HCT116 (cell line): ENCODE measurements at regions not wholly inside any gene's neighbourhood (a gene's known extent, or its start where the extent isn't known, plus 50 kb on each side); places are given as distances from the start of the nearest gene placed in this dataset.

Experiments
- ATAC-seq: fragments of 200-7000 bp; cut with Tn5 transposase; 2 replicates; pipeline ENCODE4 v1.9.1; 2020; ENCODE audit warnings: mild to moderate bottlenecking, moderate library complexity
- BruUV-seq: library from RNA; stranded (reverse); fragments of 400-500 nt; replicated peaks from 2 replicates; lab custom pipeline; 2021; lab: Mats Ljungman, UMichigan
- CTCF ChIA-PET: fragments of 300-600 bp; sonication (Branson Sonifier 250); formaldehyde crosslinking; loops from one replicate; lab custom pipeline; 2021; ENCODE audit warnings: antibody characterized with exemption; lab: Charles Lee
- POLR2A ChIA-PET: fragments of 300-600, 350-600 bp; sonication (Branson Sonifier 250); formaldehyde crosslinking; loops from one replicate; lab custom pipeline; 2021; ENCODE audit warnings: antibody characterized with exemption; lab: Charles Lee
- RAD21 ChIA-PET, 2 experiments: fragments of 300-600 bp; sonication (Branson Sonifier 250); formaldehyde crosslinking; loops; one replicate each; lab custom pipeline; 2023; ENCODE audit warnings: low total read pairs in 2 of 2; ENCODE audit not compliant: uncharacterized antibody in 2 of 2, unreplicated experiment in 2 of 2, low non-redundant PET in 1 of 2; lab: Charles Lee
- DNase-seq: peaks from one replicate; pipeline ENCODE4 v3.0.0-alpha.2; 2010; ENCODE audit warnings: low read depth, low spot score
- H2AFZ ChIP-seq: fragments of 200-600 bp; shearing (Covaris generic), sonication (generic); 2 replicates; pipeline ENCODE4 v1.6.1; 2017; ENCODE audit warnings: low read depth, mixed run types, mixed read lengths, antibody characterized with exemption, low read length; ENCODE audit not compliant: poor library complexity, severe bottlenecking
- H3K27ac ChIP-seq: 2 replicates; pipeline ENCODE4 v1.5.1; 2012; ENCODE audit warnings: low read depth, low read length
- H3K27me3 ChIP-seq: fragments of 200-600 bp; sonication (generic); 2 replicates; pipeline ENCODE4 v1.6.1; 2016; ENCODE audit warnings: mixed run types, low read length, mixed read lengths; ENCODE audit not compliant: insufficient read depth
- H3K36me3 ChIP-seq, 2 experiments: fragments of 200-500 bp in 1 of 2; fragments of 200-600 bp in 1 of 2; sonication (Bioruptor generic) in 1 of 2; sonication (generic) in 1 of 2; 2 replicates each; pipeline versions ENCODE4 v1.5.1 to v1.6.1; 2014 to 2016; ENCODE audit warnings: low read length in 2 of 2, inconsistent platforms in 1 of 2, mixed read lengths in 1 of 2, mixed run types in 1 of 2; ENCODE audit not compliant: insufficient read depth in 2 of 2, control insufficient read depth in 1 of 2
- H3K4me1 ChIP-seq, 2 experiments: fragments of 200-600 bp in 1 of 2; sonication (generic) in 1 of 2; 2 replicates each; pipeline versions ENCODE4 v1.5.1 to v1.6.1; 2012 to 2017; ENCODE audit warnings: low read length in 2 of 2, inconsistent platforms in 1 of 2, mild to moderate bottlenecking in 1 of 2, mixed read lengths in 1 of 2, mixed run types in 1 of 2, moderate library complexity in 1 of 2; ENCODE audit not compliant: insufficient read depth in 2 of 2, control insufficient read depth in 1 of 2
- H3K4me2 ChIP-seq: fragments of 200-600 bp; sonication (generic); 2 replicates; pipeline ENCODE4 v1.6.1; 2017; ENCODE audit warnings: mixed run types, low read length, mixed read lengths
- H3K4me3 ChIP-seq, 2 experiments: fragments of 200-600 bp in 1 of 2; sonication (generic) in 1 of 2; replicated peaks in 1 of 2; 2 replicates each; pipeline ENCODE4 v1.5.1; 2011 to 2016; ENCODE audit warnings: low read length in 2 of 2, control low read depth in 1 of 2, low read depth in 1 of 2, mild to moderate bottlenecking in 1 of 2, mixed read lengths in 1 of 2, mixed run types in 1 of 2
- H3K79me2 ChIP-seq: fragments of 200-600 bp; sonication (generic); 2 replicates; pipeline ENCODE4 v1.6.1; 2017; ENCODE audit warnings: mild to moderate bottlenecking, mixed run types, low read length, moderate library complexity, mixed read lengths; ENCODE audit not compliant: insufficient read depth
- H3K9ac ChIP-seq: fragments of 200-600 bp; sonication (generic); 2 replicates; pipeline ENCODE4 v1.6.1; 2016; ENCODE audit warnings: low read length, mixed read lengths
- H3K9me2 ChIP-seq: fragments of 200-600 bp; sonication (generic), shearing (Covaris generic); 2 replicates; pipeline ENCODE4 v1.6.1; 2017; ENCODE audit warnings: mixed run types, mild to moderate bottlenecking, moderate library complexity; ENCODE audit not compliant: insufficient read depth
- H3K9me3 ChIP-seq, 2 experiments: fragments of 200-500 bp in 1 of 2; fragments of 200-600 bp in 1 of 2; sonication (Bioruptor generic) in 1 of 2; sonication (generic) in 1 of 2; 2 replicates each; pipeline ENCODE4 v1.6.1; 2014 to 2017; ENCODE audit warnings: low read length in 2 of 2, mixed read lengths in 2 of 2, inconsistent platforms in 1 of 2, low read depth in 1 of 2, mild to moderate bottlenecking in 1 of 2, mixed run types in 1 of 2, moderate library complexity in 1 of 2; ENCODE audit not compliant: control insufficient read depth in 1 of 2, insufficient read depth in 1 of 2
- H4K20me1 ChIP-seq: fragments of 200-600 bp; sonication (generic), shearing (Covaris generic); 2 replicates; pipeline ENCODE4 v1.6.1; 2017; ENCODE audit warnings: mixed run types, mild to moderate bottlenecking, moderate library complexity; ENCODE audit not compliant: insufficient read depth
- ATF3 ChIP-seq: IDR thresholded peaks from 2 replicates; pipeline ENCODE4 v1.6.1; 2012
- CBX3 ChIP-seq: IDR thresholded peaks from 2 replicates; pipeline ENCODE4 v1.6.1; 2012; ENCODE audit warnings: low read depth
- CEBPB ChIP-seq: IDR thresholded peaks from 2 replicates; pipeline ENCODE4 v1.6.1; 2012; ENCODE audit warnings: low read depth
- CTCF ChIP-seq, 3 experiments: fragments of 200-600 bp in 1 of 3; sonication (generic) in 1 of 3; IDR thresholded peaks in 2 of 3; conservative IDR thresholded peaks in 1 of 3; 2 replicates each; pipeline ENCODE4 v1.5.1; 2012 to 2017; ENCODE audit warnings: low read depth in 2 of 3, low read length in 2 of 3, antibody characterized with exemption in 1 of 3, borderline replicate concordance in 1 of 3, control low read depth in 1 of 3, mild to moderate bottlenecking in 1 of 3, mixed read lengths in 1 of 3, mixed run types in 1 of 3, moderate library complexity in 1 of 3; ENCODE audit not compliant: insufficient read depth in 1 of 3
- EGR1 ChIP-seq: IDR thresholded peaks from 2 replicates; pipeline ENCODE4 v1.6.1; 2012; ENCODE audit warnings: low read depth
- ELF1 ChIP-seq: IDR thresholded peaks from 2 replicates; pipeline ENCODE4 v1.6.1; 2012; ENCODE audit warnings: low read depth, borderline replicate concordance
- EZH2 ChIP-seq: fragments of 200-600 bp; sonication (generic); IDR thresholded peaks from 2 replicates; pipeline ENCODE4 v1.6.1; 2017; ENCODE audit warnings: antibody characterized with exemption, mixed run types
- EZH2phosphoT487 ChIP-seq: fragments of 200-600 bp; IDR thresholded peaks from 2 replicates; pipeline ENCODE4 v1.6.1; 2018; ENCODE audit warnings: antibody characterized with exemption, borderline replicate concordance
- FOSL1 ChIP-seq: IDR thresholded peaks from 2 replicates; pipeline ENCODE4 v1.6.1; 2012; ENCODE audit warnings: low read depth
- JUND ChIP-seq: IDR thresholded peaks from 2 replicates; pipeline ENCODE4 v1.6.1; 2012
- MAX ChIP-seq: IDR thresholded peaks from 2 replicates; pipeline ENCODE4 v1.6.1; 2012
- POLR2A ChIP-seq: IDR thresholded peaks from 2 replicates; pipeline ENCODE4 v1.7.0; 2011; ENCODE audit warnings: borderline replicate concordance; ENCODE audit not compliant: insufficient read depth, insufficient read length; ENCODE audit errors: extremely low read depth
- POLR2AphosphoS5 ChIP-seq: IDR thresholded peaks from 2 replicates; pipeline ENCODE4 v1.6.1; 2011; ENCODE audit warnings: mild to moderate bottlenecking, low read depth, low read length, moderate library complexity
- RAD21 ChIP-seq: IDR thresholded peaks from 2 replicates; pipeline ENCODE4 v1.6.1; 2012; ENCODE audit warnings: low read depth, mild to moderate bottlenecking
- SIN3A ChIP-seq: IDR thresholded peaks from 2 replicates; pipeline ENCODE4 v1.6.1; 2012; ENCODE audit warnings: low read depth
- SRF ChIP-seq: IDR thresholded peaks from 2 replicates; pipeline ENCODE4 v1.6.1; 2012; ENCODE audit warnings: low read depth
- TCF7L2 ChIP-seq: IDR thresholded peaks from 2 replicates; pipeline ENCODE4 v1.7.0; 2011; ENCODE audit warnings: borderline replicate concordance, inconsistent platforms; ENCODE audit not compliant: insufficient read depth, insufficient read length; ENCODE audit errors: extremely low read depth
- YY1 ChIP-seq: IDR thresholded peaks from 2 replicates; pipeline ENCODE4 v1.6.1; 2011; ENCODE audit warnings: low read length, low read depth, moderate library complexity, mild to moderate bottlenecking; ENCODE audit not compliant: insufficient replicate concordance; ENCODE audit errors: extremely low read depth
- ZBTB33 ChIP-seq: IDR thresholded peaks from 2 replicates; pipeline ENCODE4 v1.6.1; 2011; ENCODE audit warnings: mild to moderate bottlenecking, low read length, moderate library complexity; ENCODE audit not compliant: insufficient replicate concordance; ENCODE audit errors: extremely low read depth
- ZFX ChIP-seq: fragments of 450-650 bp; IDR thresholded peaks from 2 replicates; pipeline ENCODE4 v1.6.1; 2017
- ZNF274 ChIP-seq: fragments of 200-500 bp; sonication (Bioruptor generic); IDR thresholded peaks from 2 replicates; pipeline ENCODE4 v1.6.1; 2014; ENCODE audit warnings: mild to moderate bottlenecking, low read depth, low read length, inconsistent platforms
- intact Hi-C: fragments of 100-400 bp; cut with micrococcal nuclease; formaldehyde crosslinking; loops from 2 replicates; pipeline ENCODE4 v1.10.0; 2022

- TF ChIP-seq ZFX (no peak), EGR1 (no peak), ELF1 (no peak), SIN3A (no peak), ATF3 (no peak), CEBPB (no peak), ZNF274 (no peak), EZH2phosphoT487 (no peak), YY1 (no peak), RAD21 (no peak), MAX (no peak), SRF (no peak)
These were observed 205.7 kb upstream of the ROBO1 start (continued) for GRCh38 chr3:79973482-79973881.

- Histone ChIP-seq H3K27ac (no peak overlapping the region), H3K79me2 (no peaks in the 10 kb centered on the region), H3K4me3 (no peak overlapping the region), H3K27me3 (no peaks in the 10 kb centered on the region), H2AFZ (no peak overlapping the region), H3K9me3 (peaks cover 5 to 10% of the 10 kb centered on the region in 2 experiments; a peak in 3 of 4 replicates), H3K4me1 (no peaks in the 10 kb centered on the region), H3K9ac (no peak overlapping the region), H3K36me3 (no peaks in the 10 kb centered on the region), H3K9me2 (no peaks in the 10 kb centered on the region), H4K20me1 (no peaks in the 10 kb centered on the region; the same call in 1 of the 2 replicates), H3K4me2 (no peak overlapping the region)
- no TSS peak for BruUV-seq
- no peak for DNase-seq
- no peak for ATAC-seq
- ChIA-PET CTCF (no interaction called here), POLR2A (no interaction called here), RAD21 (no interaction called here)
- TF ChIP-seq ATF3 (no peak), EZH2phosphoT487 (no peak), ELF1 (no peak), RAD21 (no peak), ZBTB33 (no peak), POLR2A (no peak), CBX3 (no peak), SIN3A (no peak), MAX (no peak), TCF7L2 (no peak), ZFX (no peak), POLR2AphosphoS5 (no peak), EZH2 (no peak), CEBPB (no peak), SRF (no peak), CTCF (IDR thresholded peaks at IDR 0.05 in 2 of 3, conservative IDR thresholded peaks at IDR 0.05 in 1 of 3; ENCODE audit: borderline replicate concordance in 1 of 3, insufficient read depth in 1 of 3, low read depth in 2 of 3, low read length in 2 of 3) (no peak), FOSL1 (no peak), JUND (no peak)
- intact Hi-C loops = no loop called here
These were observed 200.6 kb upstream of the ROBO1 start for GRCh38 chr3:79968418-79968817.
